K562 (cell line): ENCODE measurements at regions not wholly inside any gene's neighbourhood (a gene's known extent, or its start where the extent isn't known, plus 50 kb on each side); places are given as distances from the start of the nearest gene placed in this dataset.

Source experiments
- CTCF ChIP-seq, 3 experiments: IDR thresholded peaks in 2 of 3; conservative IDR thresholded peaks in 1 of 3; 2 replicates each; pipeline ENCODE4 v1.5.1; 2011 to 2012; ENCODE audit warnings: low read length in 3 of 3, mild to moderate bottlenecking in 3 of 3, control low read depth in 2 of 3, improper control_type of control experiment in 1 of 3, inconsistent platforms in 1 of 3, low read depth in 1 of 3, mixed read lengths in 1 of 3, moderate library complexity in 1 of 3; ENCODE audit not compliant: insufficient read depth in 2 of 3
- ELF4 ChIP-seq: fragments of 450-650 bp; formaldehyde crosslinking; IDR thresholded peaks from 2 replicates; pipeline ENCODE4 v1.4.0; 2022; ENCODE audit warnings: missing genetic modification characterization
- EZH2 ChIP-seq: IDR thresholded peaks from 2 replicates; pipeline ENCODE4 v1.6.1; 2012; ENCODE audit warnings: low read depth, mild to moderate bottlenecking, inconsistent platforms, low read length, borderline replicate concordance
- FOXK2 ChIP-seq, 2 experiments: fragments of 450-650 bp; IDR thresholded peaks in 1 of 2; conservative IDR thresholded peaks in 1 of 2; 2 replicates each; pipeline ENCODE4 v1.6.1; 2016; ENCODE audit warnings: low read depth in 2 of 2, mild to moderate bottlenecking in 1 of 2
- FOXO4 ChIP-seq: fragments of 450-650 bp; formaldehyde crosslinking; IDR thresholded peaks from 2 replicates; pipeline ENCODE4 v1.4.0; 2020; ENCODE audit warnings: mild to moderate bottlenecking, moderate library complexity
- MAFK ChIP-seq: IDR thresholded peaks from 2 replicates; pipeline ENCODE4 v1.6.1; 2011; ENCODE audit warnings: low read length, improper control_type of control experiment
- MCM5 ChIP-seq: fragments of 450-650 bp; IDR thresholded peaks from 2 replicates; pipeline ENCODE4 v1.6.1; 2016; ENCODE audit warnings: low read depth
- MYC ChIP-seq, 2 experiments: fragments of 250-450 bp in 1 of 2; sonication (Bioruptor Pico) in 1 of 2; IDR thresholded peaks; 2 replicates each; pipeline versions ENCODE4 v1.5.1 to v1.6.1; 2012 to 2021; ENCODE audit warnings: low read depth in 2 of 2, borderline replicate concordance in 1 of 2, improper control_type of control experiment in 1 of 2, low read length in 1 of 2, mild to moderate bottlenecking in 1 of 2, moderate library complexity in 1 of 2
- POLR2A ChIP-seq: fragments of 450-650 bp; conservative IDR thresholded peaks from 2 replicates; pipeline ENCODE4 v1.6.1; 2016
- TEAD1 ChIP-seq, 2 experiments: fragments of 450-650 bp in 1 of 2; sonication (generic) in 1 of 2; formaldehyde crosslinking; IDR thresholded peaks; 2 replicates each; pipeline versions ENCODE4 v1.4.0 to v1.8.0; 2020 to 2022; ENCODE audit warnings: mild to moderate bottlenecking in 2 of 2, missing genetic modification reagents in 1 of 2
- TEAD4 ChIP-seq, 2 experiments: sonication (generic) in 1 of 2; formaldehyde crosslinking in 1 of 2; IDR thresholded peaks; 2 replicates each; pipeline versions ENCODE4 v1.6.1 to v1.8.0; 2012 to 2022; ENCODE audit warnings: borderline replicate concordance in 1 of 2, inconsistent platforms in 1 of 2, low read length in 1 of 2, mild to moderate bottlenecking in 1 of 2, missing genetic modification reagents in 1 of 2
- TFAP4 ChIP-seq: sonication (generic); formaldehyde crosslinking; IDR thresholded peaks from 2 replicates; pipeline ENCODE4 v1.8.0; 2022; ENCODE audit warnings: missing genetic modification reagents, mild to moderate bottlenecking, moderate library complexity, borderline replicate concordance
- ZBTB33 ChIP-seq: sonication (generic); formaldehyde crosslinking; IDR thresholded peaks from 2 replicates; pipeline ENCODE4 v1.8.1; 2023; ENCODE audit warnings: mild to moderate bottlenecking, missing genetic modification reagents

GRCh38 chr2:6060992-6061663 lies 368.9 kb downstream of the SOX11 start:
- no peak for TF ChIP-seq MCM5
- TF ChIP-seq ZBTB33 (CRISPR knock-in tag): no peak
- TF ChIP-seq CTCF (IDR thresholded peaks at IDR 0.05 in 2 of 3, conservative IDR thresholded peaks at IDR 0.05 in 1 of 3; ENCODE audit: insufficient read depth in 2 of 3, low read depth in 1 of 3, low read length in 3 of 3): no peak
- TF ChIP-seq FOXK2 (conservative IDR thresholded peaks at IDR 0.05 in 1 of 2, IDR thresholded peaks at IDR 0.05 in 1 of 2; ENCODE audit: low read depth in 2 of 2): no peak
- no peak for TF ChIP-seq EZH2
- TF ChIP-seq TEAD1 (CRISPR knock-in tag; IDR thresholded peaks at IDR 0.05): no peak
- TF ChIP-seq MYC (IDR thresholded peaks at IDR 0.05; ENCODE audit: low read depth, low read length): no peak
- no peak for TF ChIP-seq MYC (CRISPR knock-in tag; IDR thresholded peaks at IDR 0.05; ENCODE audit: borderline replicate concordance, low read depth)
- TF ChIP-seq ELF4 (CRISPR knock-in tag): no peak
- no peak for TF ChIP-seq TEAD4 (IDR thresholded peaks at IDR 0.05; ENCODE audit: low read length)
- TF ChIP-seq TEAD4 (CRISPR knock-in tag; IDR thresholded peaks at IDR 0.05; ENCODE audit: borderline replicate concordance): no peak
- no peak for TF ChIP-seq TFAP4 (CRISPR knock-in tag)
- no peak for TF ChIP-seq POLR2A
- no peak for TF ChIP-seq MAFK
- TF ChIP-seq FOXO4 (CRISPR knock-in tag): no peak
